Esophagus (tissue), 2 donors: ENCODE measurements at regions not wholly inside any gene's neighbourhood (a gene's known extent, or its start where the extent isn't known, plus 50 kb on each side); places are given as distances from the start of the nearest gene placed in this dataset.

Experiments
- H3K27ac ChIP-seq, 2 donors: one replicate each; pipeline ENCODE4 v1.5.1; 2013; ENCODE audit warnings: low read depth in 2 of 2, mild to moderate bottlenecking in 2 of 2, inconsistent platforms in 1 of 2, low read length in 1 of 2, moderate library complexity in 1 of 2
- H3K27me3 ChIP-seq, 2 donors: one replicate each; pipeline ENCODE4 v1.6.1; 2013; ENCODE audit warnings: low read length in 2 of 2, control low read depth in 1 of 2, mild to moderate bottlenecking in 1 of 2; ENCODE audit not compliant: insufficient read depth in 2 of 2, control insufficient read depth in 1 of 2
- H3K36me3 ChIP-seq, 2 donors: one replicate each; pipeline ENCODE4 v1.6.1; 2013; ENCODE audit warnings: low read length in 1 of 2; ENCODE audit not compliant: control insufficient read depth in 2 of 2, insufficient read depth in 2 of 2
- H3K4me1 ChIP-seq, 2 donors: one replicate each; pipeline ENCODE4 v1.6.1; 2013; ENCODE audit warnings: low read length in 1 of 2; ENCODE audit not compliant: control insufficient read depth in 2 of 2, insufficient read depth in 2 of 2
- H3K4me3 ChIP-seq, 2 donors: one replicate each; pipeline ENCODE4 v1.5.1; 2013; ENCODE audit warnings: low read length in 2 of 2, mild to moderate bottlenecking in 2 of 2, low read depth in 1 of 2, moderate library complexity in 1 of 2
- H3K9me3 ChIP-seq, 2 donors: one replicate each; pipeline ENCODE4 v1.6.1; 2013; ENCODE audit warnings: mild to moderate bottlenecking in 2 of 2, low read depth in 1 of 2, low read length in 1 of 2, moderate library complexity in 1 of 2; ENCODE audit not compliant: control insufficient read depth in 2 of 2, insufficient read depth in 1 of 2
- WGBS, 2 donors: extraction: QIAGEN DNeasy Blood & Tissue Kit; methylation state at CpG; one replicate each; pipeline ENCODE4 v1.1.7; 2013; 5-methylcytosine and 5-hydroxymethylcytosine counted together
- donor health status: healthy with polysubstance abuse.
- donor health status: Bipolar disorder and iron deficiency.

DNA sequence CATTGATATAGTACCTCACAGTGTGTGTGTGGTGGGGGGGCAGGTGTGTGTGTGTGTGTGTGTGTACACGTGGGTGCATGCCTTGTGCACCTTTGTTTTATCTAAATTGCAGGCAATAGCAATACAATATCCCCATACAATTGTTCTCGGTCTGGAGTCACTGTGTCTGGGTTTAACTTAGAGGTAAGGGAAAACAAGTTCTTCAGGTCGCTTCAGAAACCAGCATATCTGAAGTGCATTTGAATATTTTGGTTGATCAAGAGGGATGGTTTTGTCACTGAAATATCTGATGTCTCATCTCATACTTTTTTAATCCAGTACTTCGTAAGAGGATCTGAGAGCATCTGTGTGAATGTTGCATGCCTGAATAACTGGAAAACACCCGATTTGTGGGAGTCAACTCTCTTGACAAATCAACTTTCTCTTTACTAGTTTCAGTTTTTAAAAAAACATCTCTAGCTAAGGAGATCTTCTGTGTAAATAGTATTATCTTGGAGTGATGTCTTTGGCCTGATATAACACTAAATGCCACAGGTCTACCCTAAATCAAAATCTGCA is 206.8 kb upstream of the NR2F2 start:
- WGBS, 2 donors = 54 to 63% methylated on average over 5 of the region's 5 CpGs
- H3K27me3 ChIP-seq = no peaks in the 10 kb centered on the region
- no peaks in the 10 kb centered on the region for H3K4me1 ChIP-seq
- no peaks in the 10 kb centered on the region for H3K36me3 ChIP-seq
- H3K4me3 ChIP-seq = no peak overlapping the region
- H3K27ac ChIP-seq = no peak overlapping the region
- peaks cover 0 to 2% of the 10 kb centered on the region in 2 donors for H3K9me3 ChIP-seq

DNA sequence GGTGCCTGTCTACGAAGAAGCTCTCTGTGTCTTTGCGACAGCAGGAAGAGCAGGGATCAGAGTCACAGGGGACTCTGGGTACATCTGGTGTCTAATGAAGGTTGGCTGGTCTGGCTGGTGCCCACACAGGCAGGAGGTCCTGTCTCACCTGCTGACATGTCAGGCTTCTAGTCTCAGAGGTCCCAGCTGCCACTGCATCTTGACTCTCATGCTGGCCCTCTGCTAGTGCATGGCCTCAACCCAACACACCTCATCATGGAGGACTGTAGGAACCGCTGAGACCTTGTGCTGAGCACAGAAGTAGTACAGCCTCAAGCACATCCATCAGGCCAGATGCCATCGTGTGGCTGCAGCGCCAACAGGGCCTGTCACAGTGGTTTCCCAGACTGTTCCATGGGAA is 206.1 kb upstream of the NR2F2 start:
- WGBS, 2 donors = 92 to 95% methylated on average over 5 of the region's 5 CpGs
- Histone ChIP-seq H3K27ac (no peak overlapping the region), H3K4me1 (no peaks in the 10 kb centered on the region)

DNA sequence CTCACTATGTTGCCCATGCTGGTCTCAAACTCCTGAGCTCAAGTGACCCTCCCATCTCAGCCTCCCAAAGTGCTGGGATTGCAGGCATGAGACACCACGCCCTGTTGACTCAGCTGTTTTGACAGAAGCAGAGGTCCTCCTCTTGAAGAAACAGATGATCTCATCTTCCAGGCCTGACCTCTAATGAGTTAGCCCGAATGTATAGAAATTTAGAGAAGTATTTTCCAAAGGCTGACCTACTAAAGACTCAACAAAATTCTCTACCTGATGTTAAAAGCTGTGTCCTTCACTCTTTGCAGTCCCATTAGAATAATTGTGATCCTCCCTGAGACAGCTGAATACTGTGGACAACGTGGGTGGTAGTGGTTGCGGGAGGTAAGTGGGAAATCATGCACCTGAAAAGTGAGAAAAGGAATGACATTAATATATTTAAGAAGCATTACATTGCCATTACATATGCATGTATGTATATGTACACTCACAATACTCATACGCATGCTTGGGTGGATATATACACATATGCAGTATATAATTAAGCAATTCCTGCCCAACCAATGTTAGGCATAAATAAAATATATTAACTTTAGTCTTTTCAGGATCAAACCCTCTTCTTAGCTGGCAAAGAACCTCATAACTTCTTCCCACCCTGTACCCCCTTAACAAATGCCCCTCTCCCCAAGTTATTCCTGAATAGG is 204.6 kb upstream of the NR2F2 start:
- peaks cover 0 to 2% of the 10 kb centered on the region in 2 donors for H3K9me3 ChIP-seq
- H3K4me3 ChIP-seq = no peak overlapping the region
- H3K27ac ChIP-seq = no peak overlapping the region
- no peaks in the 10 kb centered on the region for H3K27me3 ChIP-seq
- H3K36me3 ChIP-seq = no peaks in the 10 kb centered on the region
- 87 to 88% methylated on average over 5 of the region's 5 CpGs for WGBS, 2 donors
- H3K4me1 ChIP-seq = no peaks in the 10 kb centered on the region

More for the DNA sequence above, 206.1 kb upstream of the NR2F2 start:
- H3K4me3 ChIP-seq = no peak overlapping the region
- H3K27me3 ChIP-seq = no peaks in the 10 kb centered on the region
- H3K36me3 ChIP-seq = no peaks in the 10 kb centered on the region
- H3K9me3 ChIP-seq = peaks cover 0 to 2% of the 10 kb centered on the region in 2 donors

DNA sequence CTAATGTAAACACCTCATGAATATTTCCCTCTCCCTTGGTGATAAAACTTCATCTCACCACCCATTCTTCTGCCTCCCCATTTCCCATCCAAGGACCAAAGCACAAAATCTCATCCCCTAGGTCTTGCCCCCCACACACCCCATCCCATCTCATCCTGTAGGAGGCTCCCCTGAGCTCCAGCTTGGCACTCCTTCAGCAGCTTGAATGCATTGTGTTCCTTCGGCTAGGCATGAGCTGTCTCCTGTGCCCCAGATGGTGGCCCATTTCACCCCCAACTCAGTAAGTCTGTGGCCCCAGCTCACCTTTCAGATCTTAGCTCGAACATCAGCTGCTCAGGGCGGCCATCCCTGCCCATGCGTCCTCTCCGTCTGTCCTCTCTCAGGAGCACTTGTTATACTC is 203.6 kb upstream of the NR2F2 start:
- Histone ChIP-seq H3K36me3 (no peaks in the 10 kb centered on the region), H3K4me3 (no peak overlapping the region), H3K9me3 (peaks cover 0 to 2% of the 10 kb centered on the region in 2 donors), H3K4me1 (no peaks in the 10 kb centered on the region), H3K27ac (no peak overlapping the region), H3K27me3 (no peaks in the 10 kb centered on the region)
- 91% methylated on average over 5 of the region's 5 CpGs for WGBS, 2 donors

DNA sequence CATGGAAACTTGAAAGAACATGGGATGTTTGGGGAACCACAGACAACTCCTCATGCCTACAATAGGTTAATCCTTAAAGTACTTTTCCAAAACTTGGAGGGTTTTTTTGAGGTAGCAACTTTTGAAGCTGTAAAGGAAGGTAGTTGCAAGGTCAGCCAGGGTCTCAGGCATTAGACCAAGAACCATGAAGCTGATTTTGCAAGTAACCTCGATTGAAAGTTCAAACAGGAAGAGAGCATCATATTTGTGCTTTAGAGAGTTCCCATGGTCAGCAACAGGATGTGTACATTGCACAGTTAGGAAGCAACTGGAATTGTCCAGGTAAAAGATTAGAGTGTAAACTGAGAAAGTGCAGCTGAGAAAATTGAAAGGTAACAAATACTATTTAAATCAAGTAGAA is 199.8 kb upstream of the NR2F2 start:
- 16 to 20% methylated on average over 1 of the region's 1 CpG for WGBS, 2 donors
- no peak overlapping the region for H3K27ac ChIP-seq
- H3K27me3 ChIP-seq = no peaks in the 10 kb centered on the region
- H3K4me1 ChIP-seq = no peaks in the 10 kb centered on the region
- H3K9me3 ChIP-seq = peaks cover 0 to 5% of the 10 kb centered on the region in 2 donors
- no peaks in the 10 kb centered on the region for H3K36me3 ChIP-seq
- no peak overlapping the region for H3K4me3 ChIP-seq

DNA sequence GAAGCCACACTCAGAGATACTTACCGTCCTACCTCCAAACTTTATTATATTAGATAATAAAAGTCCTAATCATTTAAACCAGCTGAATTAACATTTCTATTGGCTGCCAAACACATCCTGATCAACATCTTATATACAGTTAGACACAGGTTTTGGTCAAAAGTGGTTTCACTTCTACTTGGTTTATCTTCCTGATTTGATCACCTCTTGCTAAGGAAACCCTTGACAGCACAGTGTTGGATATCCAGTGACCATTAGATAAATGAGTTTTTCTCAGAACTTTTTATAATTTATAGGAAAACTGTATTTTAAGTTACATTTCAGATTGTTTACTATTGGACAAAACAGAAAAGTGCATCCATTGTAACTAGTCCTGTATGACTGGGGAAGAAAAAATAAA is 198.4 kb upstream of the NR2F2 start:
- 93 to 94% methylated on average over 1 of the region's 1 CpG for WGBS, 2 donors
- Histone ChIP-seq H3K9me3 (peaks cover 0 to 5% of the 10 kb centered on the region in 2 donors), H3K4me1 (no peaks in the 10 kb centered on the region), H3K27ac (no peak overlapping the region), H3K27me3 (no peaks in the 10 kb centered on the region), H3K36me3 (no peaks in the 10 kb centered on the region), H3K4me3 (no peak overlapping the region)

DNA sequence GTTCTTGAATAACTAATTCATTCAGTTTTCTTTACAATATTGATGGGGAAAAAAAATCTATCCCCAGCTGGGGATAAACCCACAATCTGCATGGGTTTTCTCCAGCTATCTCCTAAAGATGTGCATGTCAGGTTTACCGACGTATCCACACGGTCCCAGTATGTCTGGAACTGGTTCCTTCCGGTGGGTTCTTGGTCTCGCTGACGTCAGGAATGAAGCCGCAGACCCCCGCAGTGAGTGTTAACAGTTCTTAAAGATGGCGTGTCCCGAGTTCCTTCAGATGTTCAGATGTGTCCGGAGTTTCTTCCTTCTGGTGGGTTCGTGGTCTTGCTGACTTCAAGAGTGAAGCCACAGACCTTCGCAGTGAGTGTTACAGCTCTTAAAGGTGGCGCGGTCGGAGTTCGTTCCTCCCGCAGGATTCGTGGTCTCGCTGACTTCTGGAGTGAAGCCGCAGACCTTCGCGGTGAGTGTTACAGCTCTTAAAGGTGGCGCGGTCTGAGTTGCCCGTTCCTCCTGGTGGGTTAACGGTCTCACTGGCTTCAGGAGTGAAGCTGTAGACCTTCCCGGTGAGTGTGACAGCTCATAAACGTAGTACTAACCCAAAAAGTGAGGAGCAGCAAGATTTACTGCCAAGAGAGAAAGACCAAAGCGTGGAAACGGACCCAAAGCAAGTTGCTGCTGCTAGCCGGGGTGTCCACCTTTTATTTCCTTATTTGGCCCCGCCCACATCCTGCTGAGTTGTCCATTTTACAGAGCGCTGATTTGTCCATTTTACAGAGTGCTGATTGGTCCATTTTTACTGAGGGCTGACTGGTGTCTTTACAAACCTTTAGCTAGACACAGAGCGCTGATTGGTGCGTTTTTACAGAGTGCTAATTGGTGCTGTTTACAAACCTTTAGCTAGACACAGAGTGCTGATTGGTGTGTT is 195.1 kb upstream of the NR2F2 start:
- WGBS, 2 donors = 95% methylated on average over 33 to 36 of the region's 36 CpGs
- H3K27ac ChIP-seq = no peak overlapping the region
- H3K36me3 ChIP-seq = no peaks in the 10 kb centered on the region
- H3K27me3 ChIP-seq = no peaks in the 10 kb centered on the region
- H3K4me1 ChIP-seq = no peaks in the 10 kb centered on the region
- H3K9me3 ChIP-seq = peaks cover 0 to 5% of the 10 kb centered on the region in 2 donors
- no peak overlapping the region for H3K4me3 ChIP-seq

DNA sequence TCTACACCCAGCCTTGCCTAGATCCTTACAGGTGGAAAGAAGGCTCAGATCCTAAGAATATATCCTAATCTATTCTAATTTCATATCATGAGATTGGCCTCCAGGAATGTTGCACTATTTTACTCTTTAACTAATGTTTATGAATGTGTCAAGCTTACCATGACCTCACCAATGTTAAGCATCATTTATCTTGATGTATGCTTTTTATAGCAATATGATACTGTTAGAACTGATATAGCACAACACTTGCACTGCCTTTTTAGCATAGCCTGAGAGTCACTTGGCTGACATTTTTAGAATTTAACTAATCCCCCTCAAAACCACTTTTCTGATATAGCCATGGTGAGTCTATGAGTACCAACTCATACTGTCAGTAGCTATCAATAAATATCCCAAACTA is 191.5 kb upstream of the NR2F2 start:
- H3K4me1 ChIP-seq = no peaks in the 10 kb centered on the region
- no peak overlapping the region for H3K4me3 ChIP-seq
- no peaks in the 10 kb centered on the region for H3K36me3 ChIP-seq
- no peaks in the 10 kb centered on the region for H3K27me3 ChIP-seq
- peaks cover 0 to 5% of the 10 kb centered on the region in 2 donors for H3K9me3 ChIP-seq
- no peak overlapping the region for H3K27ac ChIP-seq

DNA sequence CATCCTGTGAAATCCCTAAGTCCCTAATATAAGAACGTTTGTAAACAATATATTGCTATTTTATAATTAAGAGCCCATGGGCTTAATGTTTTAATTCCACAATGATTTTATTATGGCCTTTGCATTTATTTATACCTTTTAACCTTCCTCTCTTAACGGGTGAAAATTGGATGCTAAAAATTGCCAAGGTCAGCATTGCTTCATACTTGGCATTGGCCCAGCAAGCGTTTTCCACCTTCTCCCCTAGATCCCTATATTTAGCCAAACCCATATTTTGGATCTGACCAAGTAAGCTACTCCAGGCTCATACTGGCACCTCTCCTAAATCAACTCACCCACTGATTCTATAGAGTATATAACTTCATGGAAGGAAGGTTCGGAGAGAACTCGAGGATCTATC is 188.0 kb upstream of the NR2F2 start:
- Histone ChIP-seq H3K27ac (no peak overlapping the region), H3K4me1 (no peaks in the 10 kb centered on the region), H3K36me3 (no peaks in the 10 kb centered on the region), H3K4me3 (no peak overlapping the region), H3K27me3 (no peaks in the 10 kb centered on the region), H3K9me3 (no peaks in the 10 kb centered on the region)
- WGBS, 2 donors = 57 to 59% methylated on average over 5 of the region's 5 CpGs
